ENCODE measurements at regions not wholly inside any gene's neighbourhood (a gene's known extent, or its start where the extent isn't known, plus 50 kb on each side); places are given as distances from the start of the nearest gene placed in this dataset.

GRCh38 chr2:217570394-217570793, 432.4 kb downstream of the TNS1 start:
- no peak for DNase-seq

GRCh38 chr2:217568289-217568971, 434.4 kb downstream of the TNS1 start:
- no peak for DNase-seq

GRCh38 chr2:217563565-217563964, 439.2 kb downstream of the TNS1 start:
- no peak for DNase-seq

- DNase-seq: no peak
These were observed 439.8 kb downstream of the TNS1 start for GRCh38 chr2:217562871-217563480.

GRCh38 chr2:217559084-217559483, 443.7 kb downstream of the TNS1 start:
- no peak for DNase-seq

GRCh38 chr2:217555081-217555876, 447.5 kb downstream of the TNS1 start:
- DNase-seq: no peak

GRCh38 chr2:217553679-217554078, 449.1 kb downstream of the TNS1 start:
- DNase-seq: no peak

- no peak for DNase-seq
These were observed 449.6 kb downstream of the TNS1 start for GRCh38 chr2:217553202-217553601.

GRCh38 chr2:217552081-217552480, 450.7 kb downstream of the TNS1 start:
- DNase-seq: no peak

GRCh38 chr2:217551252-217551899, 451.4 kb downstream of the TNS1 start:
- DNase-seq: no peak

GRCh38 chr2:217539126-217539525, 463.7 kb downstream of the TNS1 start:
- no peak for DNase-seq

GRCh38 chr2:217538719-217539118, 464.1 kb downstream of the TNS1 start:
- DNase-seq: no peak

- no peak for DNase-seq
These were observed 466.7 kb downstream of the TNS1 start for GRCh38 chr2:217535957-217536708.

GRCh38 chr2:217530392-217531090, 472.3 kb downstream of the TNS1 start:
- no peak for DNase-seq

GRCh38 chr2:217529271-217529670, 473.5 kb downstream of the TNS1 start:
- no peak for DNase-seq

GRCh38 chr2:217527590-217528202, 475.1 kb downstream of the TNS1 start:
- DNase-seq: no peak

- DNase-seq: no peak
These were observed 477.7 kb downstream of the TNS1 start for GRCh38 chr2:217525076-217525475.

GRCh38 chr2:217523286-217523685, 479.5 kb downstream of the TNS1 start:
- DNase-seq: no peak

GRCh38 chr2:217521820-217522219, 481.0 kb downstream of the TNS1 start:
- DNase-seq: no peak

- no peak for DNase-seq
These were observed 482.3 kb downstream of the TNS1 start for GRCh38 chr2:217520356-217521010.

GRCh38 chr2:217517402-217517801, 485.4 kb downstream of the TNS1 start:
- DNase-seq: no peak

Data from CD4-positive, alpha-beta T cell treated with Interleukin-17A for 1 hour (primary cell).